Tibial nerve (tissue), 4 donors: ENCODE measurements at regions not wholly inside any gene's neighbourhood (a gene's known extent, or its start where the extent isn't known, plus 50 kb on each side); places are given as distances from the start of the nearest gene placed in this dataset.
"Not testable (repeated sequence)": the region's sequence is repeated elsewhere in the genome, so short reads cannot be mapped to it uniquely, and the experiment has no call there.

Experiments
- DNase-seq, 2 donors: peaks; one replicate each; pipeline ENCODE4 v3.0.0-alpha.2; 2019; ENCODE audit warnings: low spot score in 2 of 2
- H3K27ac ChIP-seq, 4 donors: fragments of 200-600 bp; sonication (generic) in 3 of 4; one replicate each; pipeline ENCODE4 v1.5.1; 2017 to 2019; ENCODE audit warnings: mild to moderate bottlenecking in 1 of 4
- H3K27me3 ChIP-seq, 2 donors: fragments of 200-600 bp; sonication (generic) in 1 of 2; one replicate each; pipeline versions ENCODE4 v1.5.1 to v1.6.0; 2017 to 2019
- H3K36me3 ChIP-seq, 3 donors: fragments of 200-600 bp; sonication (generic); one replicate each; pipeline ENCODE4 v1.5.1; 2018 to 2019
- H3K4me1 ChIP-seq, 4 donors: fragments of 200-600 bp; sonication (generic) in 3 of 4; one replicate each; pipeline ENCODE4 v1.5.1; 2017 to 2019
- H3K4me3 ChIP-seq, 4 donors: fragments of 200-600 bp; sonication (generic) in 3 of 4; one replicate each; pipeline ENCODE4 v1.5.1; 2017 to 2019; ENCODE audit warnings: mild to moderate bottlenecking in 1 of 4, moderate library complexity in 1 of 4
- H3K9me3 ChIP-seq, 4 donors: fragments of 200-600 bp; sonication (generic) in 3 of 4; one replicate each; pipeline ENCODE4 v1.5.1; 2017 to 2019
- CTCF ChIP-seq, 5 experiments: fragments of 200-600 bp in 3 of 5; fragments of 450-650 bp in 2 of 5; sonication (generic) in 3 of 5; IDR thresholded peaks; one replicate each; pipeline ENCODE4 v1.5.1; 2016 to 2019; ENCODE audit warnings: antibody characterized with exemption in 5 of 5, mild to moderate bottlenecking in 3 of 5, moderate library complexity in 2 of 5
- EP300 ChIP-seq, 2 donors: sonication (generic); formaldehyde crosslinking; IDR thresholded peaks; one replicate each; pipeline ENCODE4 v1.6.1; 2017; ENCODE audit warnings: antibody characterized with exemption in 2 of 2, mild to moderate bottlenecking in 1 of 2
- POLR2A ChIP-seq, 2 donors: fragments of 450-650 bp; IDR thresholded peaks; one replicate each; pipeline ENCODE4 v1.6.1; 2017; ENCODE audit warnings: antibody characterized with exemption in 2 of 2, mild to moderate bottlenecking in 2 of 2, moderate library complexity in 2 of 2
- WGBS, 2 donors: methylation state at CpG; one replicate each; pipeline ENCODE4 v1.1.5; 2018; 5-methylcytosine and 5-hydroxymethylcytosine counted together

- DNase-seq: no peak
These were observed 1164.7 kb downstream of the FAM181B start for GRCh38 chr11:81568918-81569317.

GRCh38 chr11:81548123-81548522, 1185.5 kb downstream of the FAM181B start:
- DNase-seq: no peak
- Histone ChIP-seq H3K27me3 (no peaks in the 10 kb centered on the region), H3K9me3 (no peaks in the 10 kb centered on the region), H3K4me3 (no peak overlapping the region), H3K27ac (no peak overlapping the region), H3K4me1 (no peaks in the 10 kb centered on the region), H3K36me3 (no peaks in the 10 kb centered on the region)
- WGBS, 2 donors: 64 to 67% methylated on average over 1 of the region's 1 CpG
- no peak for TF ChIP-seq CTCF (IDR thresholded peaks at IDR 0.05)
- no peak for TF ChIP-seq POLR2A (IDR thresholded peaks at IDR 0.05)
- TF ChIP-seq EP300 (IDR thresholded peaks at IDR 0.05): no peak

More at GRCh38 chr11:81568918-81569317, 1164.7 kb downstream of the FAM181B start:
- Histone ChIP-seq H3K4me1 (no peaks in the 10 kb centered on the region), H3K36me3 (no peaks in the 10 kb centered on the region), H3K27ac (no peak overlapping the region), H3K9me3 (no peaks in the 10 kb centered on the region), H3K27me3 (no peaks in the 10 kb centered on the region), H3K4me3 (no peak overlapping the region)
- TF ChIP-seq CTCF (IDR thresholded peaks at IDR 0.05): no peak
- no peak for TF ChIP-seq EP300 (IDR thresholded peaks at IDR 0.05)
- TF ChIP-seq POLR2A (IDR thresholded peaks at IDR 0.05): no peak

- not testable (repeated sequence) for H3K27ac ChIP-seq, DNase-seq, H3K36me3 ChIP-seq, H3K9me3 ChIP-seq, H3K4me3 ChIP-seq, H3K27me3 ChIP-seq, H3K4me1 ChIP-seq
- WGBS, 2 donors: 91% methylated on average over 9 to 12 of the region's 12 CpGs
These were observed 1193.9 kb downstream of the FAM181B start for GRCh38 chr11:81539806-81540205.

GRCh38 chr11:81515566-81515965, 1218.1 kb downstream of the FAM181B start:
- H3K4me1 ChIP-seq: no peaks in the 10 kb centered on the region
- no peaks in the 10 kb centered on the region for H3K36me3 ChIP-seq
- no peaks in the 10 kb centered on the region for H3K9me3 ChIP-seq
- no peak for TF ChIP-seq CTCF (IDR thresholded peaks at IDR 0.05)
- no peak for TF ChIP-seq EP300 (IDR thresholded peaks at IDR 0.05)
- no peak for TF ChIP-seq POLR2A (IDR thresholded peaks at IDR 0.05)
- no peak for DNase-seq
- no peak overlapping the region for H3K27ac ChIP-seq
- H3K4me3 ChIP-seq: no peak overlapping the region
- H3K27me3 ChIP-seq: no peaks in the 10 kb centered on the region

- TF ChIP-seq CTCF (IDR thresholded peaks at IDR 0.05): peak; percentile 26 to 55 (median 45)
- no peak for TF ChIP-seq EP300 (IDR thresholded peaks at IDR 0.05)
- TF ChIP-seq POLR2A (IDR thresholded peaks at IDR 0.05): no peak
- DNase-seq: peak in 1 of 2 donors; percentile 27
- Histone ChIP-seq H3K36me3 (no peaks in the 10 kb centered on the region), H3K4me1 (peaks cover 0 to 6% (median 0%) of the 10 kb centered on the region in 4 donors), H3K4me3 (no peak overlapping the region), H3K27me3 (no peaks in the 10 kb centered on the region), H3K27ac (no peak overlapping the region), H3K9me3 (no peaks in the 10 kb centered on the region)
- WGBS, 2 donors: 11 to 13% methylated on average over 5 of the region's 5 CpGs
These were observed 1236.4 kb downstream of the FAM181B start for GRCh38 chr11:81497202-81497804.

- TF ChIP-seq CTCF (IDR thresholded peaks at IDR 0.05): no peak
- TF ChIP-seq EP300 (IDR thresholded peaks at IDR 0.05): no peak
- no peak for TF ChIP-seq POLR2A (IDR thresholded peaks at IDR 0.05)
- WGBS, 2 donors: 17 to 34% methylated on average over 1 of the region's 1 CpG
These were observed 1237.1 kb downstream of the FAM181B start for GRCh38 chr11:81496601-81497000.

More at GRCh38 chr11:81496601-81497000, 1237.1 kb downstream of the FAM181B start:
- DNase-seq: no peak
- Histone ChIP-seq H3K36me3 (no peaks in the 10 kb centered on the region), H3K27ac (no peak overlapping the region), H3K9me3 (no peaks in the 10 kb centered on the region), H3K4me3 (no peak overlapping the region), H3K4me1 (peaks cover 0 to 6% (median 0%) of the 10 kb centered on the region in 4 donors), H3K27me3 (no peaks in the 10 kb centered on the region)
